GM20000 (cell line): ENCODE measurements at regions not wholly inside any gene's neighbourhood (a gene's known extent, or its start where the extent isn't known, plus 50 kb on each side); places are given as distances from the start of the nearest gene placed in this dataset.

ENCODE experiments used
- DNase-seq: peaks from one replicate; pipeline ENCODE4 v3.0.0; 2012; ENCODE audit warnings: low spot score
- CTCF ChIP-seq: IDR thresholded peaks from 2 replicates; pipeline ENCODE4 v1.5.1; 2012; ENCODE audit warnings: mild to moderate bottlenecking, control low read depth; ENCODE audit errors: extremely low read depth, missing control alignments

GRCh38 chr7:118082506-118082905 is 101.5 kb upstream of the LSM8 start:
- DNase-seq, result no peak
- TF ChIP-seq CTCF, result no peak

- DNase-seq, result no peak
- TF ChIP-seq CTCF, result no peak
These were observed 99.0 kb upstream of the LSM8 start for GRCh38 chr7:118085000-118085399.

- no peak for TF ChIP-seq CTCF
- DNase-seq, result no peak
These were observed 96.8 kb upstream of the LSM8 start for GRCh38 chr7:118087126-118087525.

GRCh38 chr7:118094044-118094443 is 89.9 kb upstream of the LSM8 start:
- no peak for DNase-seq
- TF ChIP-seq CTCF, result no peak

GRCh38 chr7:118104812-118105441 is 79.0 kb upstream of the LSM8 start:
- DNase-seq, result peak; percentile 23
- peak; percentile 40 for TF ChIP-seq CTCF

GRCh38 chr7:118109607-118110006 is 74.4 kb upstream of the LSM8 start:
- DNase-seq, result no peak
- no peak for TF ChIP-seq CTCF

GRCh38 chr7:118110178-118110925 is 73.6 kb upstream of the LSM8 start:
- TF ChIP-seq CTCF, result no peak
- DNase-seq, result no peak
